GM12878 (cell line): ENCODE measurements at regions not wholly inside any gene's neighbourhood (a gene's known extent, or its start where the extent isn't known, plus 50 kb on each side); places are given as distances from the start of the nearest gene placed in this dataset.

Experiments
- ATF7 ChIP-seq: fragments of 450-650 bp; IDR thresholded peaks from 2 replicates; pipeline ENCODE4 v1.6.1; 2016; ENCODE audit warnings: low read depth, mild to moderate bottlenecking
- CTCF ChIP-seq, 3 experiments: IDR thresholded peaks in 2 of 3; conservative IDR thresholded peaks in 1 of 3; 2 replicates each; pipeline ENCODE4 v1.5.1; 2011; ENCODE audit warnings: low read depth in 3 of 3, low read length in 3 of 3, mild to moderate bottlenecking in 3 of 3, control low read depth in 2 of 3, moderate library complexity in 2 of 3, inconsistent platforms in 1 of 3, mixed read lengths in 1 of 3; ENCODE audit not compliant: control insufficient read depth in 2 of 3, insufficient read depth in 1 of 3; ENCODE audit errors: extremely low read depth in 1 of 3
- EP300 ChIP-seq, 2 experiments: fragments of 150-350 bp in 1 of 2; IDR thresholded peaks; 2 replicates each; pipeline ENCODE4 v1.6.1; 2011 to 2012; ENCODE audit warnings: low read depth in 2 of 2, low read length in 2 of 2, borderline replicate concordance in 1 of 2, improper control_type of control experiment in 1 of 2, inconsistent platforms in 1 of 2; ENCODE audit not compliant: control insufficient read depth in 1 of 2
- GABPA ChIP-seq: IDR thresholded peaks from 2 replicates; pipeline ENCODE4 v1.6.1; 2014; ENCODE audit warnings: antibody characterized with exemption, low read depth, mild to moderate bottlenecking, inconsistent platforms
- MEF2A ChIP-seq: IDR thresholded peaks from 2 replicates; pipeline ENCODE4 v1.6.1; 2011; ENCODE audit warnings: low read depth, mild to moderate bottlenecking, low read length, moderate library complexity; ENCODE audit not compliant: insufficient read depth
- PRDM15 ChIP-seq: fragments of 450-650 bp; formaldehyde crosslinking; IDR thresholded peaks from 2 replicates; pipeline ENCODE4 v1.4.0; 2020; ENCODE audit warnings: mild to moderate bottlenecking, moderate library complexity
- REST ChIP-seq: IDR thresholded peaks from 2 replicates; pipeline ENCODE4 v1.6.1; 2012; ENCODE audit warnings: mild to moderate bottlenecking, low read depth, low read length
- ZBTB33 ChIP-seq: fragments of 450-650 bp; IDR thresholded peaks from 2 replicates; pipeline ENCODE4 v1.6.1; 2017; ENCODE audit warnings: mild to moderate bottlenecking
- ZBTB40 ChIP-seq: fragments of 450-650 bp; IDR thresholded peaks from 2 replicates; pipeline ENCODE4 v1.6.1; 2016; ENCODE audit warnings: mild to moderate bottlenecking, moderate library complexity, borderline replicate concordance
- ZNF274 ChIP-seq: IDR thresholded peaks from one replicate; pipeline ENCODE4 v1.8.0; 2011; ENCODE audit not compliant: insufficient read length, insufficient read depth

- TF ChIP-seq CTCF (IDR thresholded peaks at IDR 0.05 in 2 of 3, conservative IDR thresholded peaks at IDR 0.05 in 1 of 3; ENCODE audit: control insufficient read depth in 2 of 3, extremely low read depth in 1 of 3, insufficient read depth in 1 of 3, low read depth in 3 of 3, low read length in 3 of 3) (no peak), ZBTB33 (no peak), MEF2A (no peak), ATF7 (no peak), PRDM15 (CRISPR knock-in tag) (no peak), ZNF274 (no peak), REST (no peak), GABPA (no peak), ZBTB40 (no peak), EP300 (IDR thresholded peaks at IDR 0.05; ENCODE audit: borderline replicate concordance in 1 of 2, control insufficient read depth in 1 of 2, low read depth in 2 of 2, low read length in 2 of 2) (no peak)
Measured at GRCh38 chr6:4506223-4506622, 270.0 kb upstream of the CDYL start.
